Subcutaneous abdominal adipose tissue (tissue), 5 donors: ENCODE measurements at regions not wholly inside any gene's neighbourhood (a gene's known extent, or its start where the extent isn't known, plus 50 kb on each side); places are given as distances from the start of the nearest gene placed in this dataset.

Source experiments
- H3K27ac ChIP-seq: one replicate; pipeline ENCODE4 v1.7.0; 2013; ENCODE audit warnings: low read depth, mild to moderate bottlenecking, inconsistent platforms, low read length, moderate library complexity
- H3K27me3 ChIP-seq, 5 donors: one replicate each; pipeline ENCODE4 v1.7.0; 2013; ENCODE audit warnings: low read length in 5 of 5, inconsistent platforms in 1 of 5; ENCODE audit not compliant: control insufficient read depth in 5 of 5, insufficient read depth in 4 of 5
- H3K36me3 ChIP-seq, 5 donors: one replicate each; pipeline ENCODE4 v1.7.0; 2013; ENCODE audit warnings: low read length in 5 of 5; ENCODE audit not compliant: control insufficient read depth in 5 of 5, insufficient read depth in 5 of 5
- H3K4me1 ChIP-seq, 5 donors: one replicate each; pipeline ENCODE4 v1.7.0; 2013; ENCODE audit warnings: low read length in 5 of 5, mild to moderate bottlenecking in 3 of 5, moderate library complexity in 1 of 5; ENCODE audit not compliant: control insufficient read depth in 5 of 5, insufficient read depth in 5 of 5
- H3K4me3 ChIP-seq, 5 donors: one replicate each; pipeline ENCODE4 v1.7.0; 2013; ENCODE audit warnings: low read length in 5 of 5, low read depth in 1 of 5
- H3K9ac ChIP-seq, 5 donors: one replicate each; pipeline ENCODE4 v1.7.0; 2013; ENCODE audit warnings: low read length in 5 of 5, mild to moderate bottlenecking in 4 of 5, moderate library complexity in 3 of 5
- H3K9me3 ChIP-seq, 5 donors: one replicate each; pipeline ENCODE4 v1.7.0; 2013; ENCODE audit warnings: low read length in 5 of 5; ENCODE audit not compliant: control insufficient read depth in 5 of 5
- donor health status: healthy.
- donor health status: healthy.
- donor health status: healthy.
- donor health status: healthy.
- donor health status: healthy.

GRCh38 chr13:111907341-111907880, 159.5 kb upstream of the SOX1 start:
- Histone ChIP-seq H3K27me3 (peaks cover 0 to 4% (median 3%) of the 10 kb centered on the region in 5 donors), H3K9ac (no peak overlapping the region), H3K4me1 (no peaks in the 10 kb centered on the region), H3K27ac (no peak overlapping the region), H3K9me3 (no peaks in the 10 kb centered on the region), H3K36me3 (no peaks in the 10 kb centered on the region), H3K4me3 (no peak overlapping the region)

GRCh38 chr13:111908361-111908760, 158.6 kb upstream of the SOX1 start:
- H3K9me3 ChIP-seq: no peaks in the 10 kb centered on the region

GRCh38 chr13:111908981-111909380, 158.0 kb upstream of the SOX1 start:
- Histone ChIP-seq H3K4me1 (no peaks in the 10 kb centered on the region), H3K27ac (no peak overlapping the region), H3K36me3 (no peaks in the 10 kb centered on the region), H3K4me3 (no peak overlapping the region), H3K9me3 (no peaks in the 10 kb centered on the region), H3K27me3 (peaks cover 0 to 6% (median 5%) of the 10 kb centered on the region in 5 donors), H3K9ac (no peak overlapping the region)

More at GRCh38 chr13:111908361-111908760, 158.6 kb upstream of the SOX1 start:
- Histone ChIP-seq H3K27me3 (peaks cover 0 to 6% (median 4%) of the 10 kb centered on the region in 5 donors), H3K4me1 (no peaks in the 10 kb centered on the region), H3K36me3 (no peaks in the 10 kb centered on the region), H3K27ac (no peak overlapping the region), H3K4me3 (no peak overlapping the region), H3K9ac (no peak overlapping the region)

GRCh38 chr13:111909501-111909900, 157.4 kb upstream of the SOX1 start:
- Histone ChIP-seq H3K4me1 (no peaks in the 10 kb centered on the region), H3K27ac (no peak overlapping the region), H3K27me3 (peaks cover 0 to 6% (median 4%) of the 10 kb centered on the region in 5 donors), H3K9me3 (no peaks in the 10 kb centered on the region), H3K36me3 (no peaks in the 10 kb centered on the region), H3K9ac (no peak overlapping the region), H3K4me3 (no peak overlapping the region)

- Histone ChIP-seq H3K36me3 (no peaks in the 10 kb centered on the region), H3K27me3 (peaks cover 0 to 6% (median 3%) of the 10 kb centered on the region in 5 donors), H3K9ac (no peak overlapping the region), H3K27ac (no peak overlapping the region), H3K4me3 (no peak overlapping the region), H3K4me1 (no peaks in the 10 kb centered on the region), H3K9me3 (no peaks in the 10 kb centered on the region)
Observed at GRCh38 chr13:111909971-111910671, 156.8 kb upstream of the SOX1 start.

GRCh38 chr13:111911121-111911720, 155.7 kb upstream of the SOX1 start:
- Histone ChIP-seq H3K9ac (no peak overlapping the region), H3K4me1 (no peaks in the 10 kb centered on the region), H3K27ac (no peak overlapping the region), H3K4me3 (no peak overlapping the region), H3K27me3 (peaks cover 0 to 6% (median 3%) of the 10 kb centered on the region in 5 donors), H3K9me3 (no peaks in the 10 kb centered on the region), H3K36me3 (no peaks in the 10 kb centered on the region)

GRCh38 chr13:111911754-111912452, 155.0 kb upstream of the SOX1 start:
- H3K27me3 ChIP-seq: peaks cover 0 to 6% (median 3%) of the 10 kb centered on the region in 5 donors
- no peaks in the 10 kb centered on the region for H3K9me3 ChIP-seq
- no peaks in the 10 kb centered on the region for H3K36me3 ChIP-seq
- no peak overlapping the region for H3K27ac ChIP-seq
- no peak overlapping the region for H3K4me3 ChIP-seq
- no peaks in the 10 kb centered on the region for H3K4me1 ChIP-seq
- H3K9ac ChIP-seq: no peak overlapping the region

- H3K4me3 ChIP-seq: no peak overlapping the region
- no peaks in the 10 kb centered on the region for H3K36me3 ChIP-seq
- H3K27me3 ChIP-seq: peaks cover 0 to 9% (median 3%) of the 10 kb centered on the region in 5 donors
- no peaks in the 10 kb centered on the region for H3K9me3 ChIP-seq
- no peak overlapping the region for H3K9ac ChIP-seq
- H3K27ac ChIP-seq: no peak overlapping the region
- no peaks in the 10 kb centered on the region for H3K4me1 ChIP-seq
Observed at GRCh38 chr13:111912453-111912866, 154.5 kb upstream of the SOX1 start.

- Histone ChIP-seq H3K27ac (no peak overlapping the region), H3K27me3 (peaks cover 0 to 13% (median 5%) of the 10 kb centered on the region in 5 donors), H3K9ac (no peak overlapping the region), H3K4me3 (no peak overlapping the region), H3K36me3 (no peaks in the 10 kb centered on the region), H3K9me3 (no peaks in the 10 kb centered on the region), H3K4me1 (no peaks in the 10 kb centered on the region)
Observed at GRCh38 chr13:111912991-111913760, 153.8 kb upstream of the SOX1 start.
